ENCODE measurements at regions not wholly inside any gene's neighbourhood (a gene's known extent, or its start where the extent isn't known, plus 50 kb on each side); places are given as distances from the start of the nearest gene placed in this dataset.

DNA sequence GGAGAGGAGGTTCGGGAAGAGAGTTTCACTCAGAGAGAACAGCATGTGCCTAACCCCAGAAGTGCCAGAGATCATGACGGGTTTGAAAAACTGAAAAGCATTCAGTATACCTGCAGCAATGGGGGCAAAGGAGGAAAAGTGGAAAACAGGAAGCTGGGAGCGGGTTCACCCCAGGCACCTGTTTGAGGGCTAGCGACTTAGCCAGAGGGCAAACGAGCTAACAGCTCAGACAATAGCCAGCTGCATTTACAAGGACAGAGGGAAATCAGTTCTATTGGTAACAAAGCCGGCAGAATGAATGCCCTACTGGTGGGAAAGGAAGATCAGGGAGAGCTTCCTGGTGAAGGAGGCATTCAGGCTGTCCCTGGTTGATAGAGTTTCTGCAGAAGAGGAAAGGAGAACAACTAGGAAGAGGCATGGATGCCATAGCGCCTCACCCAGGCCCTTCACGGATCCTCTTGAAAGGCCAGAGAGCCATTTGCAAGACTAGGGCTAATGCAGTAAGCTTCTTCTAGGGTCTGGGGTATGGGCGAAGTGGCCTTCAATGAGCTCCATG lies 141.7 kb upstream of the ADRA1B start:
- CTCF ChIA-PET: no interaction called here
- H3K4me1 ChIP-seq (ENCODE audit: control insufficient read depth in 2 of 2, insufficient read depth in 2 of 2, low read length in 2 of 2): no peaks in the 10 kb centered on the region
- no peaks in the 10 kb centered on the region for H3K36me3 ChIP-seq (ENCODE audit: control insufficient read depth in 2 of 3, insufficient read depth in 3 of 3, low read length in 3 of 3)
- peaks cover 22 to 31% (median 27%) of the 10 kb centered on the region in 5 donors for H3K27me3 Mint-ChIP-seq
- DNase-seq: no peak
- ATAC-seq: no peak
- H3K4me1 Mint-ChIP-seq: peaks cover 5 to 21% (median 7%) of the 10 kb centered on the region in 7 donors
- H3K9me3 ChIP-seq (ENCODE audit: control insufficient read depth in 2 of 3, low read length in 3 of 3): no peaks in the 10 kb centered on the region
- POLR2A ChIA-PET: interaction anchor here (1.1 kb wide), 1 partner anchor 24 kb away, joined by 3 read pairs; no protein-coding TSS in a partner anchor
- H3K27ac Mint-ChIP-seq: no peak overlapping the region
- peaks cover 0 to 6% of the 10 kb centered on the region in 2 donors for H3K27me3 ChIP-seq (ENCODE audit: control insufficient read depth in 2 of 2, insufficient read depth in 2 of 2, low read length in 2 of 2)
- peaks cover 0 to 4% (median 0%) of the 10 kb centered on the region in 11 donors for H3K9me3 Mint-ChIP-seq
- peaks cover 0 to 2% (median 0%) of the 10 kb centered on the region in 5 donors for H3K36me3 Mint-ChIP-seq
- intact Hi-C loops (cut with micrococcal nuclease): loop anchor here in 1 of 2 donors (5.0 to 10.0 kb wide), 2 partner anchors 320 to 442 kb away; partner anchors contain the start of gene IL12B
- no peak overlapping the region for H3K27ac ChIP-seq (ENCODE audit: low read depth, low read length)
- H3K4me3 ChIP-seq (ENCODE audit: low read length): no peak overlapping the region
- H3K4me3 Mint-ChIP-seq: no peak overlapping the region

DNA sequence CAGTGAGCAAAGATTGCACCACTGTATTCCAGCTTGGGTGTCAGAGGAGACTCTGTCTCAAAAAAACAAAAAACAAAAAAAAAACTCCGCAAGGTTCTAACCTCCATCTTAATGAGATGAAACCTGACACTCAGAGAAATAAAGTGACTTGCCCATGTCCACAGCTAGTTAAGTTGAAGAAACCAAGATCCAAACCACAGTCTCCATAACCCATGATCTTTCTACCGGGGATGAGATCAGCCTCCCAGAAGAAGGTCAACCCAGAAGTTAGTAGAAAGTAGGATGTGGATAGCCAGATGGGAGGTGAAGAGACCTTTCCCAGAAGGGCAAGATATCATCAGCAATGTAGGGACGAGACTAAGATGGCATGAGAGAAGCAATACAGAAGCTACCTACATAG lies 140.4 kb upstream of the ADRA1B start:
- H3K4me1 Mint-ChIP-seq: peaks cover 5 to 21% (median 7%) of the 10 kb centered on the region in 7 donors
- no peaks in the 10 kb centered on the region for H3K9me3 ChIP-seq (ENCODE audit: control insufficient read depth in 2 of 3, low read length in 3 of 3)
- peak overlapping the region in 1 of 10 donors; percentile 15 for H3K4me3 Mint-ChIP-seq
- ChIA-PET CTCF (no interaction called here), POLR2A (no interaction called here)
- ATAC-seq: no peak
- H3K27me3 ChIP-seq (ENCODE audit: control insufficient read depth in 2 of 2, insufficient read depth in 2 of 2, low read length in 2 of 2): peaks cover 0 to 6% of the 10 kb centered on the region in 2 donors
- peaks cover 0 to 12% (median 0%) of the 10 kb centered on the region in 11 donors for H3K9me3 Mint-ChIP-seq
- no peaks in the 10 kb centered on the region for H3K36me3 ChIP-seq (ENCODE audit: control insufficient read depth in 2 of 3, insufficient read depth in 3 of 3, low read length in 3 of 3)
- intact Hi-C loops (cut with micrococcal nuclease): loop anchor here in 1 of 2 donors (10.0 kb wide), 1 partner anchor 321 kb away; no protein-coding TSS in a partner anchor
- peaks cover 0 to 3% (median 0%) of the 10 kb centered on the region in 5 donors for H3K36me3 Mint-ChIP-seq
- no peaks in the 10 kb centered on the region for H3K4me1 ChIP-seq (ENCODE audit: control insufficient read depth in 2 of 2, insufficient read depth in 2 of 2, low read length in 2 of 2)
- no peak overlapping the region for H3K27ac Mint-ChIP-seq
- H3K27ac ChIP-seq (ENCODE audit: low read depth, low read length): no peak overlapping the region
- H3K27me3 Mint-ChIP-seq: peaks cover 24 to 33% (median 28%) of the 10 kb centered on the region in 5 donors
- H3K4me3 ChIP-seq (ENCODE audit: low read length): no peak overlapping the region
- no peak for DNase-seq

DNA sequence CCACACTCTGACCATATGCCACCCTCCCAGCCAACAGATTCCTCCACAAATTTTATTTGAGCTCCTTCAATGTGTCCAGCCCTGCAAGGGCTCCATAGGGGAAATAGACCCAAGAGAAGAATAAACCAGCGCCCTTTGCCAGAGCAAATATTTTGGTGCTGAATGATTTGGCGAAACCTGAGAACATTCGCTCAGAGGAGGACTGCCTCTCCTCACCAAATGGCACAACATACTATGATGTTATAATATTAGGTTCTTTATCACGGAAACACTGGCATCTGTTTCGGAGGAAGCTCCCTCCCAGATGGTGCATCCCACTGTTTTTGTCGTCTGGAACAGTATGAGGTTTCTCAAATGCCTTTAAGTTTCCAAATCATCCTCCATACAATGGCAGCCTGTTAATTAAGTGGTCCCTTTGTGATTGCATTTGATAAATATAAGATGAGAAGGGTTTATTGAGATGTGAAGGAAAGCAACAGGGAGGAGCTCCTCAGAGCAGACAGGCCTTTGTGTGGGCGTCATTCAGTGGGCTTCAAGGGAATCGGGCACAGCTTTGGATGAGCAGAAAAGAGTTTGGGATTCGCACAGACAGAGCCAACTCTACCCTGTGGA lies 139.1 kb upstream of the ADRA1B start:
- H3K4me1 Mint-ChIP-seq: peaks cover 5 to 21% (median 7%) of the 10 kb centered on the region in 7 donors
- no peak overlapping the region for H3K4me3 Mint-ChIP-seq
- H3K9me3 Mint-ChIP-seq: peaks cover 0 to 13% (median 0%) of the 10 kb centered on the region in 11 donors
- Histone ChIP-seq H3K9me3 (ENCODE audit: control insufficient read depth in 2 of 3, low read length in 3 of 3) (no peaks in the 10 kb centered on the region), H3K27ac (ENCODE audit: low read depth, low read length) (no peak overlapping the region), H3K27me3 (ENCODE audit: control insufficient read depth in 2 of 2, insufficient read depth in 2 of 2, low read length in 2 of 2) (peaks cover 0 to 6% of the 10 kb centered on the region in 2 donors), H3K36me3 (ENCODE audit: control insufficient read depth in 2 of 3, insufficient read depth in 3 of 3, low read length in 3 of 3) (no peaks in the 10 kb centered on the region), H3K4me1 (ENCODE audit: control insufficient read depth in 2 of 2, insufficient read depth in 2 of 2, low read length in 2 of 2) (no peaks in the 10 kb centered on the region), H3K4me3 (ENCODE audit: low read length) (no peak overlapping the region)
- intact Hi-C loops (cut with micrococcal nuclease): loop anchor here in 1 of 2 donors (1.0 to 10.0 kb wide), 2 partner anchors 39 to 322 kb away; no protein-coding TSS in a partner anchor
- H3K36me3 Mint-ChIP-seq: peaks cover 0 to 4% (median 0%) of the 10 kb centered on the region in 5 donors
- ATAC-seq (no peak), DNase-seq (no peak)
- POLR2A ChIA-PET: no interaction called here
- no peak overlapping the region for H3K27ac Mint-ChIP-seq
- peaks cover 28 to 33% (median 28%) of the 10 kb centered on the region in 5 donors for H3K27me3 Mint-ChIP-seq
- CTCF ChIA-PET: interaction anchor here (0.7 kb wide), 1 partner anchor 482 kb away, joined by 3 read pairs; no protein-coding TSS in a partner anchor

DNA sequence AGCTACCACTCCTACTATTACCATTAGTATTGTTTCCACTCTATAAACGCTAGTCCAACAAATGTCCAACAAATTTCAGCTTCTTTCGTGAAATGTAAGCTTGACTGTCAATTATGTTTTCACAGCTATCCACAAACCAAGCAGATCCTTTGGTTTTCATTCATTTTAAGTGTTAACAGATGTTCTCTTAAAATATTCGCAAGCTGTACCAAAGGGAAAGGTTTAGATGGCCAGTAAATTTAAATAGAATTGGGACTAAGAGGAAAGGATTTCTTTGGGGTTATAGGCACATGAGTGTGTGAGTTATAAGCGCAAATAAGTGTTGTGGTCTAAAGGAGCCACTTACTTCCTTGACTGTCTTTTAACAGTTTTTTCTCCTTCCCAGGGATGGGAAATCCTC lies 136.8 kb upstream of the ADRA1B start:
- peaks cover 0 to 13% (median 0%) of the 10 kb centered on the region in 11 donors for H3K9me3 Mint-ChIP-seq
- ChIA-PET POLR2A (no interaction called here), CTCF (no interaction called here)
- no peaks in the 10 kb centered on the region for H3K9me3 ChIP-seq (ENCODE audit: control insufficient read depth in 2 of 3, low read length in 3 of 3)
- no peak overlapping the region for H3K27ac ChIP-seq (ENCODE audit: low read depth, low read length)
- no peaks in the 10 kb centered on the region for H3K4me1 ChIP-seq (ENCODE audit: control insufficient read depth in 2 of 2, insufficient read depth in 2 of 2, low read length in 2 of 2)
- no peak overlapping the region for H3K27ac Mint-ChIP-seq
- H3K36me3 ChIP-seq (ENCODE audit: control insufficient read depth in 2 of 3, insufficient read depth in 3 of 3, low read length in 3 of 3): no peaks in the 10 kb centered on the region
- peaks cover 0 to 1% of the 10 kb centered on the region in 2 donors for H3K27me3 ChIP-seq (ENCODE audit: control insufficient read depth in 2 of 2, insufficient read depth in 2 of 2, low read length in 2 of 2)
- peaks cover 0 to 12% (median 0%) of the 10 kb centered on the region in 7 donors for H3K4me1 Mint-ChIP-seq
- DNase-seq (no peak), ATAC-seq (no peak)
- H3K27me3 Mint-ChIP-seq: peaks cover 11 to 17% (median 15%) of the 10 kb centered on the region in 5 donors
- intact Hi-C loops (cut with micrococcal nuclease): loop anchor here in 1 of 2 donors (10.0 kb wide), 1 partner anchor 325 kb away; no protein-coding TSS in a partner anchor
- H3K36me3 Mint-ChIP-seq: peaks cover 0 to 4% (median 0%) of the 10 kb centered on the region in 5 donors
- no peak overlapping the region for H3K4me3 Mint-ChIP-seq
- no peak overlapping the region for H3K4me3 ChIP-seq (ENCODE audit: low read length)

DNA sequence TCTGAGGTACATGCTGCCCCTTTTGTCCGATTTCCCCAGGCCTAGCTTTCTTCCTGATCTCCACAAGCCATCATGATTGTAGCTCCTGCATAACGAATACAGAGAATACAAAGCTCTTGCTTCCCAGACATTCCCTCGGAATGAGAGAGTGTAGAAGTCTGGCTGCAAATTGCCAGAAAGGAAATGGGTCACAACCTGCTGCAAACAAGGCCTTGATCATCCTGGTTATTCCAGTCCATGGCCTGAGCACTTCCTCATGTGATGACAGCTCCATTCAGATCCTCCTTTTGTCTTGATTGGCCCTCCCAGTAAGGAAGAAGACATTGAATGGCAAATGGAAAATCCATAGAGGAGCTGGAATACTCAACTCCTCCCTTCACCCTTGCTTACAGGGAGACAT lies 136.0 kb upstream of the ADRA1B start:
- DNase-seq (no peak), ATAC-seq (no peak)
- H3K27me3 Mint-ChIP-seq: peaks cover 6 to 10% (median 8%) of the 10 kb centered on the region in 5 donors
- ChIA-PET CTCF (no interaction called here), POLR2A (no interaction called here)
- H3K36me3 ChIP-seq (ENCODE audit: control insufficient read depth in 2 of 3, insufficient read depth in 3 of 3, low read length in 3 of 3): no peaks in the 10 kb centered on the region
- no peaks in the 10 kb centered on the region for H3K4me1 ChIP-seq (ENCODE audit: control insufficient read depth in 2 of 2, insufficient read depth in 2 of 2, low read length in 2 of 2)
- intact Hi-C loops (cut with micrococcal nuclease): no loop called here
- peaks cover 0 to 13% (median 0%) of the 10 kb centered on the region in 11 donors for H3K9me3 Mint-ChIP-seq
- H3K4me3 ChIP-seq (ENCODE audit: low read length): no peak overlapping the region
- no peak overlapping the region for H3K27ac ChIP-seq (ENCODE audit: low read depth, low read length)
- H3K27ac Mint-ChIP-seq: no peak overlapping the region
- H3K9me3 ChIP-seq (ENCODE audit: control insufficient read depth in 2 of 3, low read length in 3 of 3): no peaks in the 10 kb centered on the region
- no peak overlapping the region for H3K4me3 Mint-ChIP-seq
- H3K36me3 Mint-ChIP-seq: peaks cover 0 to 4% (median 0%) of the 10 kb centered on the region in 5 donors
- peaks cover 0 to 10% (median 0%) of the 10 kb centered on the region in 7 donors for H3K4me1 Mint-ChIP-seq
- H3K27me3 ChIP-seq (ENCODE audit: control insufficient read depth in 2 of 2, insufficient read depth in 2 of 2, low read length in 2 of 2): no peaks in the 10 kb centered on the region

DNA sequence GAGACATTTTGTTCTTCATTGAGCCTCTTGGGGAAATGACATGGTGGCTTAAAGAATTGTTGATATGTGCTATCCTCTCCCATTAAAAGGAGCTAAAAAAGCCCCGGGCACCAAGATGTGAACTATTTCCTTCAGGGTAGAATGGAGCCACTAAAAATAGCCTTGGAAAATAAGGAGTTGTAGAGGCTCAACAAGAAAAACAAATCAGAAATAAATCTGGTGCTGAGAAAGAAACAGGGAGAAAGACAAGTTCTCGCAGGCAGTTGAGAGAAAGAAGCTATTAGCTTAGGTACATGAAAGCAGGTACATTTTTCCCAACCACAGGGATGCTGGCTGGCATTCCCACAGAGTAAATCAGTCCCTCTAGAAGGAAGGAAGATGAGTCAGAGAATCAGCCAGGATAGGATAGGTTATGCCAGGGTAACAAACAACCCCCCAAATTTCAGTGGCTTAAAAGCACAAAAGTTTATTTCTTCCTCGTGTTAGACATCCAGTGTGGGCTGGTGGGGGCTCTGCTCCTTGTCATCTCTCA lies 134.6 kb upstream of the ADRA1B start:
- ChIA-PET CTCF (no interaction called here), POLR2A (no interaction called here)
- peaks cover 0 to 2% (median 0%) of the 10 kb centered on the region in 5 donors for H3K36me3 Mint-ChIP-seq

More for the DNA sequence above, 134.6 kb upstream of the ADRA1B start:
- H3K4me3 ChIP-seq (ENCODE audit: low read length): no peak overlapping the region
- H3K27me3 ChIP-seq (ENCODE audit: control insufficient read depth in 2 of 2, insufficient read depth in 2 of 2, low read length in 2 of 2): no peaks in the 10 kb centered on the region
- Mint-ChIP-seq H3K27me3 (peaks cover 9 to 15% (median 15%) of the 10 kb centered on the region in 5 donors), H3K4me1 (peaks cover 0 to 5% (median 0%) of the 10 kb centered on the region in 7 donors), H3K27ac (no peak overlapping the region), H3K4me3 (no peak overlapping the region), H3K9me3 (peaks cover 0 to 12% (median 0%) of the 10 kb centered on the region in 11 donors)
- H3K36me3 ChIP-seq (ENCODE audit: control insufficient read depth in 2 of 3, insufficient read depth in 3 of 3, low read length in 3 of 3): no peaks in the 10 kb centered on the region
- H3K9me3 ChIP-seq (ENCODE audit: control insufficient read depth in 2 of 3, low read length in 3 of 3): no peaks in the 10 kb centered on the region
- DNase-seq (no peak), ATAC-seq (no peak)
- H3K27ac ChIP-seq (ENCODE audit: low read depth, low read length): no peak overlapping the region
- intact Hi-C loops (cut with micrococcal nuclease): no loop called here
- no peaks in the 10 kb centered on the region for H3K4me1 ChIP-seq (ENCODE audit: control insufficient read depth in 2 of 2, insufficient read depth in 2 of 2, low read length in 2 of 2)
